ENCODE measurements at regions not wholly inside any gene's neighbourhood (a gene's known extent, or its start where the extent isn't known, plus 50 kb on each side); places are given as distances from the start of the nearest gene placed in this dataset.

GRCh38 chr10:121655254-121656144 lies 57.3 kb upstream of the FGFR2 start:
- ChIA-PET CTCF (no interaction called here), POLR2A (interaction anchor here (0.6 kb wide), 1 partner anchor 400 kb away, joined by 4 read pairs; no protein-coding TSS in a partner anchor), RAD21 (ENCODE audit: unreplicated experiment) (no interaction called here), SMC1A (ENCODE audit: uncharacterized antibody, unreplicated experiment) (no interaction called here)
- TF ChIP-seq ZNF24 (IDR thresholded peaks at IDR 0.05) (no peak), PBX3 (IDR thresholded peaks at IDR 0.05; ENCODE audit: insufficient replicate concordance, low read depth, low read length) (no peak), EED (IDR thresholded peaks at IDR 0.05; ENCODE audit: low read depth) (no peak), RB1 (IDR thresholded peaks at IDR 0.05; ENCODE audit: borderline replicate concordance) (no peak), HDAC6 (IDR thresholded peaks at IDR 0.05; ENCODE audit: unreplicated experiment) (no peak), E2F8 (IDR thresholded peaks at IDR 0.05; ENCODE audit: low read depth, partially characterized antibody) (no peak), NFIC (IDR thresholded peaks at IDR 0.05; ENCODE audit: low read depth, low read length) (no peak), TARDBP (IDR thresholded peaks at IDR 0.05; ENCODE audit: borderline replicate concordance) (no peak), TAF1 (IDR thresholded peaks at IDR 0.05; ENCODE audit: borderline replicate concordance, low read depth, low read length) (no peak), FOXK2 (IDR thresholded peaks at IDR 0.05) (no peak), IRF4 (IDR thresholded peaks at IDR 0.05; ENCODE audit: low read depth, low read length) (no peak), PML (IDR thresholded peaks at IDR 0.05; ENCODE audit: low read length) (no peak)
- H3K79me2 ChIP-seq (ENCODE audit: control insufficient read depth, insufficient read depth, low read length): no peaks in the 10 kb centered on the region
- no peaks in the 10 kb centered on the region for H3K36me3 ChIP-seq (ENCODE audit: control insufficient read depth in 2 of 2, insufficient read depth in 2 of 2, low read length in 1 of 2)
- no peak overlapping the region for H3K4me3 ChIP-seq
- 53% methylated on average over 12 of the region's 12 CpGs for WGBS (ENCODE audit: insufficient coverage, insufficient replicate concordance, low lambda C conversion rate, missing lambda C conversion rate)
- FAIRE-seq: no peak
- H3K4me2 ChIP-seq (ENCODE audit: control insufficient read depth, insufficient read depth): no peak overlapping the region
- no peak overlapping the region for H3K9ac ChIP-seq (ENCODE audit: control insufficient read depth, insufficient read depth, low read length)
- no peak overlapping the region for H3K27ac ChIP-seq (ENCODE audit: control insufficient read depth, insufficient read depth)
- ATAC-seq: no peak
- H3K9me3 ChIP-seq (replicated peaks; ENCODE audit: control insufficient read depth, insufficient read depth, low read length): no peaks in the 10 kb centered on the region
- H3K4me1 ChIP-seq (ENCODE audit: control insufficient read depth, insufficient read depth, low read length): no peaks in the 10 kb centered on the region
- intact Hi-C loops (cut with micrococcal nuclease; ENCODE audit: unreplicated experiment): no loop called here
- no TSS peak for BruUV-seq (replicated peaks)
- H3K27me3 ChIP-seq (replicated peaks in 1 of 2; ENCODE audit: control insufficient read depth in 2 of 2, insufficient read depth in 2 of 2, low read length in 1 of 2): no peaks in the 10 kb centered on the region
- H2AFZ ChIP-seq (ENCODE audit: control insufficient read depth, low read depth, low read length): no peak overlapping the region
- DNase-seq (ENCODE audit: low read depth, low spot score): no peak
- H4K20me1 ChIP-seq (ENCODE audit: control insufficient read depth, insufficient read depth): no peaks in the 10 kb centered on the region
- in situ Hi-C loops (cut with MboI): no loop called here

Measured in GM12878 (cell line).